Daoy (cell line): ENCODE measurements at regions not wholly inside any gene's neighbourhood (a gene's known extent, or its start where the extent isn't known, plus 50 kb on each side); places are given as distances from the start of the nearest gene placed in this dataset.

ENCODE experiments used
- DNase-seq: peaks from one replicate; pipeline ENCODE4 v3.0.0-alpha.2; 2015; ENCODE audit warnings: low read depth

DNA sequence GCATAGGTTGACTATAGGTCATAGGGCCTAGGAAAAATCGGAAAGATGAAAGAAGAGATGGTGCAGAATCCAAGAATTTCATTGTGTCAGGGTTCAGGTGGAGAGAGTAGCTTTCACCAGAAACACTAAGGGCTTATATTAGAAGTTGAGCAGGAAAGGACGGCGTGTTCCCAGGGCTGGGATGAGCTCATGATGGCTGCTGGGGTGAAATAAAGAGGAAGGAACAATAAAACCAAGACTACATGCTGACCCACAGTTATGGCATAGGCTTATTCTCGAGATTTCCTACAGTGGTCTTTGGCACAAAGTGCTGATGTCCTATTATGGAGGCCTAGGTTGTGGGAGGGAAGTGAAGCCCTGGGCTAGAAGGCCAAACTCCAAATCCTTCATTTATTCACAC is 195.8 kb downstream of the PTEN start:
- no peak for DNase-seq

DNA sequence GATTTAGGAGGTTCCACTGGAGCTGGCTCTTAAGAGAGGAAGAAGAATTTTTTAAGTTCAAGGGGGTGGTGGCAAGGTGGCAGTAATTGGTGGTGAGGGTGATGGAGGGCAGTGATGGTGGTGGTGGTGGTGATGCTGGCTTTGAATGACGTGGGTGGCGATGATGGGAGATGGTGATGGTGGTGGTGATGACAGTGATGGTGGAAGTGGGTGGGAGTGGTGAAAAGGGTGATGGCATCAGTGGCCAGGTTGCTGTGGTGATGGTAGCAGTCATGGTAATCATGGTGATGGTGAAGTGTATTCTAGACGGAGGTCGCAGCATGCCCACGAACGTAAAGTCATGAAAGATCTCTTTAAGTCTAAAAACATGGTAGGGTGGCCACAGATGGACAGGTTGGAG is 197.3 kb downstream of the PTEN start:
- no peak for DNase-seq

DNA sequence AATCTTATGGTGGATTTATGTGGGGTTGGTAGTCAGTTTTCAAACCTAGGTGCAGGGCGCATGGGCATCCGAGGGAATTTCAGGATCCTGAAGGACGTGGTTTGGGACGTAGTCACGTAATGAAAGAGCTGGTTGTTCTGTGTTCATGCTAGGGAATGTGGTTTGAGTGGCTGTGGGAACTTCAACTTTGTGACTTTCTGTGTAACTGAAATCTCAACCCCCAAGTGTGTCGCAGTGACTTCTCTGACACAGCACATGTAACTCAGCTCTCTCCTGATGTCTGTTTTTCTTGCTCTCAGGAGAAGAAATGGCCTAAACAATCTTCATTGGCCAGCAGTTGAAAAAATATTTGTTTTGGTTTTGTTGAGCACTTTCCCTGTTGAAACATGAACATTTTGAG is 199.0 kb downstream of the PTEN start:
- DNase-seq: no peak

DNA sequence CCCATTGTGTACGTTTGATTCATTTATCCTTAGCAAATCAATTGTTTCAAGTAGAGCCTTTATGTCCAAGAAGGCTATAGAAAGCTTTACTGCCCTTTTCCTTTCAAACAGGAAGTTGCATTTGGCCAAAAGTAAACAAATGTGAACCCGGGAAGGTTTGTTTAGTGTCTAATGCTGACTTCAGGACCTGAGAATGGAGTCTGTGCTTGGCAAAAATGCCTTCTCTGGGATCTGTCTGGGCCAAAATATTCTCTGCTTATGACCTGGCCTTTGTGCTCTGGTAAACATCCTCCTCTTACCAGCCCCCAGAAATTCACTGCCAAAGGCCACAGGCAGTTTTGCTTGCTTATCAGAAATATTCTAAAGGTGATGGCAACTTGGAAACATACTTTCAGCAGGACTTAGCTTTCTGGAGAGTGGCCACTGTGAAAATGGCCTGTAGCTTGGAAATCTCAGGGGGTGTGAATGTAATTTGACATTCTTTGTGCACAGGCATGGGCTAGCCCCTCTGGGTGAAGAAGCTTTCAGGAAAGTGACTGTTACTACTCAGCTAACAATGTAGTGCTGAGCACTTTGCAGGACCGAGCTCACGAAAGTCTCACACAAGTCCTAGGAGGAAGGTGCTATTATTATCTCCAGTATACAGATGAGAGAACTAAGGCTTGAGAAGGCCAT is 199.5 kb downstream of the PTEN start:
- no peak for DNase-seq

DNA sequence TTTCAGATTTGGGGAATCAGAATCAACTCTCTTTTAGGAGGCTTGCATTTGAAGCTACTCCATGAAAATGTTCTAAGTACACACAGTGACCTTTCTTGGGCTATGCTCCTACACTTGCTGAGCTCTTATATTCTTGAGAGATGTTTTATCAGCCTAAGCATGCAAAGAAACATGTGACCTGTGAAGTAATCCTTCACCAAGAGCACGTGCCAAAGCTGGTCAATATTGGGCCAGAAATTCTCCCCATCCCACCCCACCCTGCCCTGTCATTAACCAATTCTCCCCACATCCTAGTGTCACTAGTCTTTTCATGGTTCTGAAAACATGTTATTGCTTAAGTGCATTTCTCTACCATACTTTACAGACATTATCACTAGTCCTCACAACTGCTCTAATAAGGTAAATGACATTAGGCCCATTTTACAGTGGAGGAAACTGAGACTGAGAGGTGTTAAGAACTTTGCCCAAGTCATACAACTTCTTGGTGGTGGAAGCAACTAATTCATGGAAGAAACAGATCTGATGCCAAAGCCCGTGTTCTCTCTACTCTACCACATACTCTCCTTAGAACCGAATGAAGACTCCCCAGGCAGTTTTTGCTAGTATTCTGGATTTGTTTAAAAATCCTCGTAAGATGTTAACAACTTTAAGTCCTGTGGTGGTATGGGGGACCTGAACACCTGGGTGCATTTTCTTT is 200.6 kb downstream of the PTEN start:
- DNase-seq: no peak

DNA sequence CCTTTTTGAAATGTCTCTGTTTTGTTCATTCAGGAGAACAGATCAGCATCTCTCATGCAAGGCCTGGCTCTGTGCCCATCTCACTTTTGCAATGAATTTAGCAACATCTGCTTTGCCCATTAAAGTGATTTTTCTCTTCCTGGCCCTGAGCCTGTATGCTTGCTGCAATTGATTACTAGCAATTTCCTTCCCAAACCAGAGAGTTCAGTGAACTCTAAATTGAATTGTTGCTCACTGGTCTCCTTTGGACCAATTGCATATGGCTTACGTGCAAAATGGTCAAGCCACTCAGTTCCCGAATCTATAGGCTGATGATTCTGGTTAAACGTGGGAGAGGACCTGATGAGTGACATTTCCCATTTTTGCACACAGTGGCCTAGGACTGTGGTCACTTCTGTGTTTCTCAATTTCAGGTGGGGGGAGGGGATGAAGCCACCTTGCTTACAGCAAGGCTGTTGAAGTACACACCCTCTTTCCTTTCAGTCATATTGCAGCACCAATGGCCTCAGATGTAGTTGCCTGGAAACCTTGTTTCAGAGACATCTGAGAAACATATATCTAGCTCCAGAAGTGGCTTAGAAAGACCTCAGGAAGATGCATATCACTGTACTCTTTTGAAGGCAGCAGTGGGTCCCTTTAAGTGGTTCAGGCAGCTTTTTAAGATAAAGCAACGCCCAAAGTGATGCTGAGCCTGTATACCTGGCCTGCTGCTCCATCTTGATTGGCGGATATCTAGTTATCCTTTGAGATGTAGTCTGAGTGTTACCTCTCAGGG is 201.4 kb downstream of the PTEN start:
- DNase-seq: no peak

DNA sequence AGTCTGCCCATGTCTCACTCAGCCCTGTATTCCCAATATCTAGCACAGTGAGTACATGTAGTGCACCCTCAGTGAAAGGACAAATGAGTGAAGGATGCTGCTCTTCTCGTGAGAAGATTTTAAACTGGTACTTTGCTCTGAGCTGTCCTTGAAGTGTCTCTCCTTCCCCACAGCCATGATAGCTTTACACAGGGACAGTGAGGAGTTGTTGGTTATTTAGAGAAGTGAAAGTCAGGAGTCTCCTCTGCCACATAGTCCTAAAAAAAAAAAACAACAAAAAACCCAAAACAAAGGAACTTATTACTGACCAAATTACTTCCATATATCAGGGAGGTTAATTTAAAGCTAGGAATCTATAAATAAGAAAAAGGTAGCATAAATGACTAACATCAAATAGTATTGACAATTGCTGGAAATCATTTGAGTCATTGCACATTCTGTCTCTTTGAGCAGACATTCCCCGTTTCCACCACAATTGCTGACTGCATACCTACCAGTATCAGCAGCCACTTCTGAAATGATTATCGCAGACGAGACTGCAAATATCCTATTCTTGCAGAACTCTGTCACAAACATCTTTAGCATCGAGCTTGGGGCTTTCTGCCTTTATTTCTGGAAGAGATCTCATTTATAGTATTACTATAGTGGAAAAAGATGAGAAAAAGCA is 202.1 kb downstream of the PTEN start:
- no peak for DNase-seq

DNA sequence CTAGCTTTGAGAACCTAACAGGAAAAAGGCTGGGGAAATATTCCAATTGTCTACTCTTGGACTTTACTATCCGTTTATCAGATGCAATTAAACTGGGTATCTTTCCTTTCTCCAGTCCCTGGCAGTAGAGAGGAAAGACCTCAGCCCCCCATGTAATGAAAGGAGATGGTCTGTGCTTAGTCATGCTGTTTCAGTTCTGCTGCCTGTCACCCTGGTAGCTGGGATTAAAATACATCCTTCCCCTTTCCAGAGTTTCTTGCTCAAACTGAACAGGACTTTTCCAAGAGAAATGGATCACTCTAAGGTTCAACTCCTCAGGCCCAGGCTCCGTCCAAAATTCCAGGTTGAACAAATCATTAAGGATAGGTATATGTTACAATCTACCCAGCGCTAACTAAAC is 202.9 kb downstream of the PTEN start:
- DNase-seq: no peak

DNA sequence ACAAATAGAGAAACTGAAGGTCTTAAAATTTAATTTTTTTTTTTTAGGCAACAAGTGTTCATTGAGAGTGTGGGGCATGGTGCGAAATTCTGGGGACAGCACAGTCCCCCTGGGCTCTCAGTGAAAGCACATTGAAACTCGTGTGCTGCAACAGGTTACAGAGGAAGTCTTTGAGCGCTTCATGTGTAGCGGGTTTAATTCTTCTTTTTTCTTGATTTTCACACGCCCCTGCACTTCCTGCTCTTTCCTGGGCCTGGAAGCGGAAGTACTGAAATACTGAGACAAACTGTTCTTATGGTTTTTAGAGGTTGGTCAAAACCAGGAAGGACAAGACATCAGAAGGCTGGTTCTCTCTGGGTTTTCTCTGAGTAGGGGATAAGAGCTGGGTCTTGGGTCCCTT is 203.5 kb downstream of the PTEN start:
- no peak for DNase-seq

DNA sequence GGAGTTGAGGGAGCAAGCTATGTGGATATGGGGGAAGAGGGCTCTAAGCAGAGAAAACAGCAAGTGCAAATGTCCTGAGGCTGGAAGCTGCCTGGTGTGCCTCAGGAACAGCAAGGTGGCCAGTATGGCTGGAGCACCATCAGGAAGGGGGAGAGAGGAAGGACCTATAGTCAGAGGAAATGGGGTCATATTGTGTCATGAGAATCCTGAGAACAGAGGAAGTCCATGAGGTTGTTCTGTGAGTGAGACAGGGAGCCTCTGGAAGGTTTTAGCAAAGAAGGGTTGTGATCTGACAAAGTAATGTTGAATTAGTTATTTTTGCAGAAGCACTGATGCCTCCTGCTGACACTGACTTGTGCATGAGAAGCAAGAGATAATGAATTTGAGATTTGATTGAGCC is 204.3 kb downstream of the PTEN start:
- DNase-seq: no peak

DNA sequence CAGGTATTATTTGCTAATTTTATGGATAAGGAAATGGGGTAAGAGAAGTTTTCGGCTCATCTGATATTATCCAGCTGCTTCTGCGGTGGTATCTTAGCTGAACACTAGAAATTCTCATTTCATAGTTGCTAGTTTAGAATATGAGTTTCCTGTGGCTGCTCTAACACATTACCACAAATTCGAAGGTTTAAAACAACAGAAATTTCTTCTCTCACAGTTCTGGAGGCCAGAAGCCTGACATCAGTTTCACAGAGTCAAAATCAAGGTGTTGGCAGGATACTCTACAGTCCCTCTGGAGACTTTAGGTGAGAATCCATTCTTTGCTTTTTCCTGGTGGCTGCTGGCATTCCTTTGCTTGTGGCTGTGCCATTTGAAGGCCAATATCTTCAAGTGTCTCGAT is 205.9 kb downstream of the PTEN start:
- no peak for DNase-seq

DNA sequence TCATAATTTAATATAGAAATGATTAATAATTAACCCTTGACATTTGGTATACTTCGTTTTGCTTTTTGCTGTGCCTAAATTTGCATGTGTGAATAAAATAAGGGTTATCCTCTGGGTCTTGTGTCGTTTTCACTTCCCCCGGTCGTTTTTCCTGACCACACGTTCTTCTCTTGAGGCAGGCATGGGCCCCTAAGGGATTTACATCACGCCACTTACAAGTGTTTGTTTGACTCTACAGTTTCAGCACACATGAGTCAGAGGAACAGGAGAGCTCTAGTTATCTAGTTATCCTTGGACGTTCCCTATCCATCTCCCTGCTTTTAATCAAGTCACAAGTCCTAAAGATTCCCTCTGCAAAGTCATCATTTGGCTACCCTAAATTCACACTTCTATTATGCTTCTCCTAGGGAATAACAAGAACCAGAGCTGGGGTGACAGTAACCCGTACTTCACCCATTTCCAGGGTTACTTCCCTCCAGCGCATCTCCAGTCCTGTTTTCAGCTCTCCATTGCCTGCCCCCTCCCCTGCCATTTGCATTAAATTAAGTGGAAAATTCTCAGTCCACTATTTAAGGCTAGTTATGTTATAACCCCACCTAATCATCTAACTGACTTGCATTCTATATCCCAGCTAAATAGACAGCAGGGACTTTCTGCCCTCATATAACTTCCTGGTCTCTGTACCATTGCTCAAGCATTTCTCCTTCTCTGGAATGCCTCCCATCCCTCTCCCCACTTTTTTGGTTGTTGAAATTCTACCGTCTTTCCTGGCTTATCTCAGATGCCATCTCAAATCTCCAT is 206.9 kb downstream of the PTEN start:
- peak; percentile 34 for DNase-seq

DNA sequence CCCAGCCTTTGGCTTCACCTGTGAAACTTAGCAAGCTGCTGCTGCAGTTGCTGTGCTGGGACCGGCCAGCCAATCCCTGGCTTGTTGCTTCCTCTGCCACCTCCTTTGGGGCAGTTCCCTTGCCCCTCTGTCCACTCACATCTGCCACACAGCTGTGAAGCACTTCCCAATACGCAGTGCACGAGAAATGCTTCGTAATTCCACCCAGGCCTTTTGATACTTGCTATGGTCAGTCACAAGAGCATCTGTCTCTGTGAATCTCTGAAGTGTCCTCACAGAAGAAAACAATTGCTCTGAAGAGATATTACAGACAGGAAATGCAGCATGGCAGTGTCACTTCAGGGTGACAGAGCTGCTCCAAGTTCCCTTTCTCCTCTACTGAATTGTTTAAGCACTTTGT is 208.5 kb downstream of the PTEN start:
- no peak for DNase-seq

DNA sequence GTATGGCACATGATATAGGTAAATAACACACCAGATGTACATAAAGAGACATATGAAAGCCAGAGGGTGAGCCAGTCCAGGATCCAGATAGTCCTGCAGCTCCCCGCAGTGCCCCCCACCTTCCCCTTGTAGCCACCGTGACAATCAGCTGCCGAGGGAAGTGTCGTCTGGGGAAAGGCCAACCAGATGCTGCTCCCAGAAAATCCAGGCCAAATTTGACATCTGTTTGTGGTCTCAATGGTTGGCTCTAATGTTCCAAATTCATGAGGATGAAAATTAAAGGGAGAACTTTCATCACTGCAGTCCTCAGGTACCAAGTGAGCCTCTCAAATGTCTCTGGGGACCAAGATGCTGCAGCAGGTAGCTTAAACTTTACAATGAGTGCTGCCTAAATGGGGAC is 210.3 kb downstream of the PTEN start:
- no peak for DNase-seq

DNA sequence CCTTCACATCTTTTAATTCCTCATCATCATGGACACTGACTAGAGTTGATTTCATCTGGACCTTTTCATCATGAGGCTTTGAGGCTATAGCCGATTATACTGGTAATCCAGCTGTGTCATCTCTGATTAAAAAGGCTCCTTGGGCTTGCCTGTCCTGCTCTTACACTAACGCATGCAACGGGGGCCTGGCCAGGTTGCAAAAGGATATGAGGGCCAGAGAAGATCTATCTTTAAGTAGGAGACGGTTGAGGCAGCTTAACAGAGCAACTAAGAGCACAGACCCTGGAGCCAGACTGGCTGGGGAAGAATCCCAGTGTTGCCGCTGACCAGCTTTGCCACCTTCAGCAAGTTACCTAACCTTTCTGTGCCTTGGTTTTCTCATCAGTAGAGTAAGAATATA is 211.5 kb downstream of the PTEN start:
- no peak for DNase-seq

DNA sequence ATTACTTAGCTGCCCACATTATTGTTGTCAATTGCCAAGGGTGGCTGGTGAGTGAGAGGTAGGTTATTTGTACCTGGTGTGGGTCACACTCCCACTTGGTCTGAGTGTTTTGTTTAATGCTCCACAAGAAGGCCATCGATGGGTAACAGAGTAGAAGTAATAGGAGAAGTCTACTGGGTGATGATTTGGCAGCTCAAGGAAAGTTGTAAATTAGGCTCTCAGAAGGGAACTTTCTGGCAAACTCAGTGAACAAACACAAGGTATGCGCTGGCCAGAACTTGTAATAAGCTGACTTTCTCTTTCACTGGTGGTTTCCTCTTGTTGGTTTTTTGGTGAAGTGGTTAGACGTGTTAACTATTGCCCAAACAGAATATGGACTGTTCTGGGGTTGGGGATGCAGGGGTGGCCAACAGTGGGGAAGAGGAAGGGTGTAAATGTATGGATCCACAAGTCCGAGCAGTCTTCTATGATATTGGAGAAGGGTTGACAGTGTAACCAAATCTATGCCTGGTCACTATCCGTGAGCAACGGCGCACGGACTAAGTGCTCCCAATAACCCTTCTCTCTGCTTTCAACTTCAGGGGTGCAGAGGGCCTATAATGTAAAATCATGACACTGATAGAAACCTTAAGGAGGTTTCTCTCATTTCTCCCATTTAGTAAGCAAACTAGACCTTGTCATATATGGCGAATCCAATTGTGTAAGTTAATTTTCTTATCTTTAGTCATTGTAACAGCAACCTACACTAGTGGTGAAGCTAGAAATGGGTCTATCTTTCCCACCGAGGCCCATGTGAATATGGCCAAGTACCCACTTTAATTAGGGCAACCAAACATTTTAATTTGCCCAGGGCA is 212.8 kb downstream of the PTEN start:
- no peak for DNase-seq

DNA sequence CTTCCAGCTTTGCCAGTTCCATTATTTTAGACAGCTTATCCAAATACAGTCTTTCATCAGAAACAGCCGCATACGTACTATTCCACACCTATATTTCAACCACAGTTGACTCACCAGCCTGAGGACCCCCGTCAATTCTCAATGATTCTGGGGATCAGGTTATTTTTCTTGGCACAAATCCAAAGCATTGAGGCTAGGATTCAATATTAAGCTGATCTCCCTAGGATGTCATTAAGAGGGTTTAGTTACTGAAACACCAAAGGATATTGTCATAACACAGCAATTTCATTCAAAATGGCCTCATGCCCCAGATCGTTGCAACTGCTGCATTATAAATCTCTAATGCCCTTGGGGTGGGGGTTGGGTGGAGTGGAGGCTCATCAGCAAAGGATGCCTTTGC is 214.6 kb downstream of the PTEN start:
- peak; percentile 8 for DNase-seq

DNA sequence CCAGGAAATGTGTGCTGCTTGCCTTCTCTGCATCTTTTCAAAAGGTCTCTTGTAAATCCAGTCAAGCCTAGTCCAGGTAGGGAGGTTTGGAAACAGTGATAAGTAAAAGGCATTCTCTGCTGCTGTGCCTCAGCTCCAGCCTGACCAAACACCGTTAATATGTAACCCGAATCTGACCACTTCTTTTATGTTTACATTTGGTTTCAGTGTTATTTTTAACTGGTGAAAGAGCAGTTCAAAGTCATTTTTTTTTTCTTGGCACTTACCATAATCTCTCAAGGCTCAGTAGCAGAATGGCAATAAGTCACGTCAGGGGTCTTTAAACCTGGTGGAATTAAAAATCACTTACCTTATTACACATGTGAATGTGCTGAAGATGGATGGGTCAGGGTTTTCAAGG is 216.8 kb downstream of the PTEN start:
- DNase-seq: no peak

DNA sequence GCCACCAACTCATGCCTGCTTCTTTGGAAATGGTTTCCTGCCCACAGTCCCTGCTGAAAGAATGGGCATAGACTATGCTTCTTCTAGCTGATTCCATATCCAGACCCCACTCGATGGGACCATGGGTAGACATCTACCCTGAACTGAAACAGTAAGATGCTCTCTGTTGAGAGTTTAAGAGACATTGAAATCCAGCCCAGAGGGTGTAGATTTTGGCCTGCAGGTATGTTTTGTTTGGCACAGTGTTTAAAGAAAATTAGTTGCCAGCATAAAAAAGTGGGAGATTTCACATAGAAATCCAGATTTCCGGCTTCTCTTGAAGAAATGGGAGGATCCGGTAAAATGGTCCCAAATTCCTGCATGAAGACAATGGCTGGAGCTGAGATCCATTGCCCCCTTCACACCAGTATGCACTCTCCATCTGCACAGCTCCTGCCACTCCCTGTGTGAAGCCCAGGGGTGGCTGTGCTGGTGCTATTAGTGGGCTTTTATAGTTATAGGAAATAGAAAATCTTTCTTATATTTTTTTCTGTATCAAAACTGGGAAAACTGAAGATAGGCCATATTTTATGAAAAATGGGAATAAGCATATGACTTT is 218.1 kb downstream of the PTEN start:
- no peak for DNase-seq

DNA sequence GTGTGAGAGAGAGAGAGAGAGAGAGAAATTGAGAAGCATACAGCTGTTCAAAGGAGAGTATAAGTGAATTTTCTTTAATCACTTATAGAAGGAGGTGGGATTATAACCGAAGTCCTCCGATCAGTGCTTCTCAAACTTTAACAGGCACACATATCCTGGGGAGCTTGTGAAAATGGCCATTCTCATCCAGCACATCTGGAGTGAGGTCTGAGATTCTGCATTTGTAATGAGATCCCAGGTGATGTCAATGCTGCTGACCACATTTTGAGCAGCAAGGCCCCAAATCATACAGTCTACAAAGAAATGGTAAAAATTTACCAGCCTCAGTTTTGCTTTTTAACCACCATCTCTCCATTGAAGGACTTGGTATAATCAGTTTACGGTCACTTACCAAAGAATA is 219.0 kb downstream of the PTEN start:
- DNase-seq: no peak
